Renal cortical epithelial cell (primary cell): ENCODE measurements at regions not wholly inside any gene's neighbourhood (a gene's known extent, or its start where the extent isn't known, plus 50 kb on each side); places are given as distances from the start of the nearest gene placed in this dataset.

Experiments
- DNase-seq: peaks from one replicate; pipeline ENCODE4 v3.0.0-alpha.2; 2011; ENCODE audit warnings: low read depth

DNA sequence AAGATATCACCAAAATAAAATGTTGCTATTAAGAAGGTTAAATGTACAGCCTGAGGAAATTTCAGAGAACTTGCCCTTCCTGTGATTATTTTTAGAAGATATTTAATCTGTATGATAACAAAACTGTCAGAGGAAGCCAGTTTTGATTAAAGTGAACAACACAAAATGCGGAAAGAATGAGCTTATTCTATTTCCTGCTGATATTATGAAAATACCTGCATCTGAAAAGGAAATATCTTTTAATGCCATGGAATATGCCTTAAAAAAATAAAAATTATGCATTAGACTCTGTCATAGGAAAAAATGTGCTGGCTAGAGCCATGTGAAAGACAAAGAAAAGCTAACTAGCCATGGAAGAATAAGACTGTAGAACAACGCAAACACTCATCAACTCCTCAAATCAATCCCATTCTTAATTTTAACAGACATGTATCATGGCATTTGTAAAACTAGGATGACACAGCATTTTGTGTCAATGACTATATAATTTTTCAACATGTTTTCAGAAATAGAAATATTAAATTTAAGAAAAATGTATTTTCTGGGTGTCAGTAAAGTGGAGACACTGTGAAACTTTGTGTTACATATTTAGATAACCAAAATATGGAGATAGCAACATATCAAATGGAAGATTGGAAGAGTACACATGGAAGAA is 1768.2 kb downstream of the SUCLG1 start:
- DNase-seq = no peak

DNA sequence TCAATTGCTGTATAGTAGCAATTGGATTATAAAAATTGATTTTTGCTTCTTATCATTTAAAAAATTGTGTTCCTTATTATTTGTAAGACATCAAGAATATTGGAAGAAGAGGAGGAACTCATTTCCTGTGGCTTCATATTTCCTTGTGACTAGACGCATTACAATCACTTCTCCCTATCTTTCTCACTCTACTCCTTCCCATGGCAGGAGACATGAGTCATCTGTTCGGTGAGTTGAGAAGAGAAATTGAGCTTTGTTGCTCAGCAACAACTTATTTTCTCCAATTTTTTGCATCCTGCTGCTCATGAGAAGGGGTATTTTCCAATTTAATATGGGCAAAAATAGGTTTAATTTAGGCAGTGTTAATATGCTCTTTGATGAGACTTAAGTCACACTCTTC is 1783.9 kb downstream of the SUCLG1 start:
- DNase-seq = peak; percentile 49

DNA sequence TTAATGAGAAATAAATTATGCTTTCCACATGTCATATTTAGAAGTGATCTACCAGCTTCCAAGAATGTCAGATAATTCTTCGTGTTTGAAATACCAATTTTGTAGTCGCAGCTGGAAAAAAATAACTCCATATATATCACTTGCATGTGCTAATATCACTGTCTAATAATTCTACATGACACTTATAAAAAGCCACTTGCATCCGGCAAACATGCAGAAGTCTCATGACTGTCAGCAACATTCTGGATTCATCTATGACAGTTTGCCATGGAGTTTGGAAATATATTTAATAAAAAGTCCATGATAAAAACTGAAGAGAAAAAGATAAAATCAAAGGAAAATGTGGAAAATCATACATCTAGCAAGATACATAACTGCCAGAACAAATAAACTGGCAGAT is 1784.4 kb downstream of the SUCLG1 start:
- no peak for DNase-seq

DNA sequence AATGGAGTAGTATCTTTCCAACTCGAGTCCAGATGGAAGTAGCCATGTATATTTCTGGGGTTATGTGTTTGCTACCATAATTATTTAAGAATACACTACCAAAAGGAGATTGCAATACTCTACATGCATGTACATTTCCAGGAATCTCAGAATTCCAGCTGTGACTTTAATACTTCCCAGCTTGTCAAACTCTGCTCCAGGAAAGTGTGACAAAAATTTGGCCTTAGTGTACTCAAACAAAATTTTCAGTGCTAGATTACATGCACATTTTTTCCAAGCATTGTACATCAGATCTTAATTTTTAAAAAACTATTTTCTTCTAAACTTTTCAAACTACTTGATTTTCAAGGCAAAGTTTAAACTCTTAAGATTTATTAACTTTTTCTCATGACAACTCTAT is 1791.6 kb downstream of the SUCLG1 start:
- DNase-seq = no peak

- no peak for DNase-seq
Measured at GRCh38 chr2:82665691-82666090, 1793.4 kb downstream of the SUCLG1 start.

- no peak for DNase-seq
Measured at GRCh38 chr2:82657106-82657505, 1802.0 kb downstream of the SUCLG1 start.

DNA sequence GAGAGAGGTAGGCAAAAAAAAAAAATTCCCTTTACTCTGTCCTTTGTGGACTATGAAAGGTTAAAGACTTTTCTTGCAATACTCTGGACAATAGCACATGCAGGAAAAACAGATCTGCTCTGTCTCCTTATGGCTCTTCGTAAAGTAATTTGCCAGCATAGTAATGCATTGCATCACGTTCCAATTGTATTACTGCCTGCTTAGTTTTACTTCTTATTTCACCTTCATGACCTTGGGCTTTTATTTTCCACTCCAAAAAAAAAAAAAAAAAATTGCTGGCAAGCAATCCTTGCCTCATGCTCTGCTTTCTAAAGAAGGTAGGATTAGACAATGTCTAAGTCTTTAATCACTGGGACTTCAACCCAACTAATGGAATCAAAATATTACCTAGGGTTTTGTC is 1802.7 kb downstream of the SUCLG1 start:
- DNase-seq = peak; percentile 20

- DNase-seq = no peak
Measured at GRCh38 chr2:82652117-82652516, 1807.0 kb downstream of the SUCLG1 start.

GRCh38 chr2:82650038-82650437 is 1809.0 kb downstream of the SUCLG1 start:
- DNase-seq = peak; percentile 3

GRCh38 chr2:82641598-82642180 is 1817.4 kb downstream of the SUCLG1 start:
- no peak for DNase-seq

DNA sequence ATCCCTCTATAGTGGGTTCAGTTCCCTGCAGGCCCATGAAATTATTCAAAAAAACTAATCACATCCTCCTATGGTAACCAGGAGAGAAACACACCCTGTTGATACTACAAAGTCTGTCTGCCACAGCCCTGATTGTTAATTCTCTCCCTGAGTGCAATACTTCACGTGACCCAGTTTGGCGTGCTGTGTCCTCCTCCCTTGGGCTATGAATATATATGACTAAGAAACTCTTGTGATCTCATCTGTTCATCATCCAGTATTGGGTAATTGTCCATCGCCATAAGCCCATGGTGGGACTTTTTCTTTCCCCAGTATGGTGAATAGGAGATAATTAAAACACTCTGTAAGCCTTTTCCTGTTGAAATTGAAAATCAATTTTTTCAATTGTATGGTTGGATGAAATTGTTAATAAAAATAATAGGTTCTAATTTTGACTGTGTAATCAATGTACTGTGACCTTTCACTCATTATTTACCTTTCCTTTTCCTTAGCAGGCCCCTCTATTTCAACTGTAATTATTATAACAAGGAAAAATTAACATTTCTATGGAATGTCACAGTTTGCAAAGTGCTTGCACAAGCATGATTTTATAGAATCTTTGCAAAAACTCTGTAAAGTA is 1822.6 kb downstream of the SUCLG1 start:
- no peak for DNase-seq

- no peak for DNase-seq
Measured at GRCh38 chr2:82599021-82599420, 1860.1 kb downstream of the SUCLG1 start.

- no peak for DNase-seq
Measured at GRCh38 chr2:82596581-82596980, 1862.5 kb downstream of the SUCLG1 start.

DNA sequence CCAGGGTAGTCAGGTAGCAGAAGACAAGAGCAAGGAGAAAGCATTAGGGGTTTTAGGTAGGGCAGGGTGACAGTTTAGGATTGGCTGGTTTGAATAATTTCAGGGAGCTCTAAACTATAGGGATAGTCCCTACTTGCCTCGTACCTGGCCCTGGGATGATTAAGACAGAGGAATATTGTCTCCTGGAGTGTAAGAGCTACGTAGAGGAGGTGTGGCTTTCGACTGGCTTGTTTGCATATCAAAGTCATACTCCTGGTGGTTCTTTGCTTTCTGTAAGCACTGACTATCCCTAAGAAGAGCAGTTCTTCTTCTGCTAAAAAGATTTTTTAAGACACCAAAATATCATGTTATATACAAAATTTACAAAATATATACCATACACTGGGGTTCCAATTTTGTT is 1867.4 kb downstream of the SUCLG1 start:
- DNase-seq = no peak

DNA sequence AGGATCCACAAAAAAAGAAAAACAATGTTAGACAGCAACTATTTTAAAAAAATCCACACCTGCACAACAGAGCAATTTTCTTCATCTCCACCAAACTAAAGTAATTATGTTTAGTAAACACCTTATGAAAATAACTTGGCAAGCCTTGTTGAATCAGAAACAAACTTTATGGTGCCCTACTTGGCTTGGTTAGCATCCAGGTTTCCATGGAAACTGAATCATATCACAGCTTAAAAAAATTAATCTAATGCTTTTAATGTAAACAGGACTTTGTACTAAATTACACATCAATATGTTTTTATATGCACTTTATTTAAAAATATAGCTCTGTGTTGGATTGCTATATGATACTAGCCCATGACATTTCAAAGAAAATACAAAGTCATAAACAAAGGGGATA is 1882.4 kb downstream of the SUCLG1 start:
- no peak for DNase-seq

DNA sequence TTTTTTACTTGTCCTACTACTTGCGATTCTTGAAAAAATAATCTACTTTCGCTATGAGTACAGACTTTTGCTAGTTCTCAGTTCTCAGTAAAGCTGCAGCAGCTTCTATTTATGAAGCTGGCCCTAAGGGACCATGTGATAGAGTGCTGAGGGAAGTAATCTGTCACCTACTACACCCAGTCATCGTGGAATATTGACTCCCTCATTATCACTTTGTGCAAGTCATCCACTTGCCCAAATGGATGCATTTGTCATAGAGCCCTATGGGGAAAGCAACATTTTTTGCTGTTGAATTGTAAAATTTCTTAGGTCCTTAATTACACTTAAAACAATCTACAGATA is 1919.8 kb downstream of the SUCLG1 start:
- DNase-seq = no peak

GRCh38 chr2:82538590-82539279 is 1920.3 kb downstream of the SUCLG1 start:
- no peak for DNase-seq

- no peak for DNase-seq
Measured at GRCh38 chr2:82528288-82528687, 1930.8 kb downstream of the SUCLG1 start.

DNA sequence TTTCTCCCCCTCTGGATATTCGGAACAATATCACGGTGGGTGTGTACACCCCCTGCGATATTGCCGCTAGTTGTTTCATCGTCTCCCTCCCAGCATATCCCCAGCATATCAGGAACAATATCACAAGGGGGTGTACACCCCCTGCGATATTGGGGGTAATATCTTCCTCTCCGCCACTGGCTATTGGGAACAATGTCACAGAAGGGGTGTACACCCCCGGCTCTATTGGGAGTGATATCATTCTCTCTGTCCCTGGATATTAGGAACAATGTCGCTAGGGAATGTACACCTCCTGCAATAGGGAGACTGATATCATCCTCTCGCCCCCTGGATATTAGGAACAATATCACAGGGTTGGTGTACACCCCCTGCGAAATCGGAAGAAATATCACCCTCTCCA is 1932.0 kb downstream of the SUCLG1 start:
- DNase-seq = no peak

DNA sequence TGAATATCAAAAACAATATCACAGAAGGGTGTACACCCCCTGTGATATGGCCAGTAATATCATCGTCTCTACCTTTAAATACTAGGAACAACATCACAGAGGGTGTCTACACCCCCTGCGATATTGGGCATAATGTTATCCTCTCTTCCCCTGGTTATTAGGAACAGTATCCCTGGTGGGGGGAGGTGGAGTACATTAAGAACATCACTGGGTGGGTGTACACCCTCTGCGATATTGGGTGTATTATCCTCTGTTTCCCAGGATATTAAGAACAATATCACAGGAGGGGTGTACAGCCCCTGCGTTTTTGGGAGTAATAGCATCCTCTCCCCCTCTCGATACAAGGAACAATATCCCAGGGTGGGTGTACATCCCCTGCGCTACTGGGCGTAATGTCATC is 1932.8 kb downstream of the SUCLG1 start:
- DNase-seq = no peak

- DNase-seq = no peak
Measured at GRCh38 chr2:82525744-82526143, 1933.3 kb downstream of the SUCLG1 start.

DNA sequence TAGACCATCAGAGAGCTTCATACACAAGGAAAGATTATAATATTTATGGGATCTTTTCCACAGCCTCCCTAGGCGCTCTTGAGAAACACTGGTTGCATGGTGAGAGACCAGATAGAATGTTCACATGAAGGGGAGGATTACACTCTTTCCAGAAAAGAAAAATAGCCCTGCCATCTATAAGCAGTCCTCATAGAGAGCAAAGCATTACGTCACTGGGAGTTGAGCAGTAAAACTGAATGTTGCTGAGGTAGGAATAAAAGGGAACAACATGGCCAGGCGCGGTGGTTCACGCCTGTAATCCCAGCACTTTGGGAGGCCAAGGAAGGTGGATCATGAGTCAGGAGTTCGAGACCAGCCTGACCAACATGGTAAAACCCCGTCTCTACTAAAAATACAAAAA is 1934.3 kb downstream of the SUCLG1 start:
- DNase-seq = no peak

- no peak for DNase-seq
Measured at GRCh38 chr2:82511894-82512293, 1947.2 kb downstream of the SUCLG1 start.
